Hepatocyte (in vitro differentiated cells): ENCODE measurements at regions not wholly inside any gene's neighbourhood (a gene's known extent, or its start where the extent isn't known, plus 50 kb on each side); places are given as distances from the start of the nearest gene placed in this dataset.
"Not testable (repeated sequence)": the region's sequence is repeated elsewhere in the genome, so short reads cannot be mapped to it uniquely, and the experiment has no call there.

ENCODE experiments used
- CTCF ChIP-seq: fragments of 200-600 bp; sonication (generic); IDR thresholded peaks from 2 replicates; pipeline ENCODE4 v1.5.1; 2016; ENCODE audit warnings: antibody characterized with exemption, mild to moderate bottlenecking; ENCODE audit not compliant: poor library complexity
- EZH2 ChIP-seq: fragments of 200-600 bp; sonication (generic); IDR thresholded peaks from 2 replicates; pipeline ENCODE4 v1.6.1; 2016; ENCODE audit warnings: antibody characterized with exemption, mild to moderate bottlenecking, borderline replicate concordance

GRCh38 chrY:12391655-12392559 is 309.1 kb upstream of the USP9Y start:
- not testable (repeated sequence) for TF ChIP-seq EZH2, CTCF
